ENCODE measurements at regions not wholly inside any gene's neighbourhood (a gene's known extent, or its start where the extent isn't known, plus 50 kb on each side); places are given as distances from the start of the nearest gene placed in this dataset.

- TF ChIP-seq POLR2A (IDR thresholded peaks at IDR 0.05) (no peak), CTCF (IDR thresholded peaks at IDR 0.05) (no peak)
Measured at GRCh38 chr5:129163810-129164378, 69.3 kb downstream of the ISOC1 start.
